DMS 273 (cell line): ENCODE measurements at regions not wholly inside any gene's neighbourhood (a gene's known extent, or its start where the extent isn't known, plus 50 kb on each side); places are given as distances from the start of the nearest gene placed in this dataset.

ENCODE experiments used
- DNase-seq: peaks from one replicate; lab custom pipeline; 2025; ENCODE audit not compliant: unreplicated experiment; lab: John Stamatoyannopoulos, UW

DNA sequence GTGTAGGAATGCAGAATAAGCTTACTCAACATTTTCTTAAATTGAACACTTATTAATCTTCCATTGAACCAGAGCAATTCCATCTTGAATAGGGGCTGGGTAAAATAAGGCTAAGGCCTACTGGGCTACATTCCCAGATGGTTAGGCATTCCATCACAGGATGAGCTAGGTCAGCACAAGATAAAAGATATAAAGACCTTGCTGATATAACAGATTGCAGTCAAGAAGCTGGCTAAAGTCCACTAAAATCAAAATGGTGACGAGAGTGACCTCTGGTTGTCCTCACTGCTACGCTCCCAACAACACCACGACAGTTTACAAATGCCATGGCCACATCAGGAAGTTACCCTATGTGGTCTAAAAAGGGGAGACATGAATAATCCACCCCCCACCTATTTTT lies 156.1 kb downstream of the NXNL2 start:
- DNase-seq, result no peak

DNA sequence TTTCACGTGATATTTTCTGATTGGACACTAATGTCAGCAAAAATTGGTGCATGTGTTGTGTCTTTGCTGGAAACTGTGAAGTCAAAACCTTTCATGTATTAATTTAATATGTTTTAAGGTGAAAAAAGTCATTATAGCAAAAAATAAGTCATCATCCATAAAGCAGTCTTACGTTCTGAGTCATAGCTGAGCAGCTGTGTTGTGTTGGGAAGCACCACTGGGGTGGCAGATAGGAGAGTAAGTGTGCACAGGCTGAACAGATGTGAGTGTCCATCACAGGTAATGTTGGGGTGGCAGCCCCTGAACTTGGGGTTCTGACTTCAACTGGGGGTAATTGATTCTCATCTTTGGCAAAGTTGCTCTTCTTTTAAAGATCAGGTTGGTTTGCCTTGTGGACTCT lies 156.8 kb downstream of the NXNL2 start:
- no peak for DNase-seq

DNA sequence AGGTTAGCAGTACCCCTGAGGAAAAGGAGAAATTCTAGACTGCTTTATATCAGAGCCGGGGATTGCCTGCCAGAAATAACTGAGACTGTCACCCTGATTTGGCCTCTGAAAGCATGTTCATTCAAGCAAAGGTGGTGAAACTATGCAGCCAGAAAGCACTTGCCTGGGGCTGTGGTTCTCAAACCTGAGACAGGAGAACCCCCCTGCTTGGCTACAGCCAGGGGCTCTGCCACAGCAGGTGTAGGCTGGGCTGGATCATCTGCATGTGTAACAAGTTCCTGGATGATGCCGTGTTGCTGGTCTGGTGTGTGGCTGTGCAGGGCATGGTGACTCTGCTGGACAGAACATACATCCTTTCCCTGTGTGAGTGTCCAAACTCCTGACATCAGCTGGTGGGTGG lies 157.8 kb downstream of the NXNL2 start:
- no peak for DNase-seq

DNA sequence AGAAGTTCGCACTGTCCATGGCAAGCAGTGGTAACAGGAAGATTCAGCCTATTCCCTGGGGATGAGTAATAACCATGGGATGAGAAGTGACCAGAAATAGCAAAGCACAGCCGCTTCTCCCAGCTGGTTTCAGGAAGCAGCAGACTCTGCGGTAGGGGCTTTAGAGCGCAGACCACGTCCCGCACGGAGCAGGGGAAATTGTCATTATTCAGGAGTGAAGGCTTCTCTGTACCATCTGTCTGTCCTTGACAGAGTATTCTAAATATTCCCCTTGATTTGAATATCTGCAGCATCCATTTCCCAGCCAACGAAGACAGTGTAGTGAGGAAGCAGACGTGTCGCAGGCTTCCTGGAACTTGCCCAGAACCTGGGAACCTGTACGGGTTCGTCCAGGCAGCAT lies 159.6 kb downstream of the NXNL2 start:
- DNase-seq, result no peak

GRCh38 chr9:88696501-88696900 lies 161.5 kb downstream of the NXNL2 start:
- no peak for DNase-seq

DNA sequence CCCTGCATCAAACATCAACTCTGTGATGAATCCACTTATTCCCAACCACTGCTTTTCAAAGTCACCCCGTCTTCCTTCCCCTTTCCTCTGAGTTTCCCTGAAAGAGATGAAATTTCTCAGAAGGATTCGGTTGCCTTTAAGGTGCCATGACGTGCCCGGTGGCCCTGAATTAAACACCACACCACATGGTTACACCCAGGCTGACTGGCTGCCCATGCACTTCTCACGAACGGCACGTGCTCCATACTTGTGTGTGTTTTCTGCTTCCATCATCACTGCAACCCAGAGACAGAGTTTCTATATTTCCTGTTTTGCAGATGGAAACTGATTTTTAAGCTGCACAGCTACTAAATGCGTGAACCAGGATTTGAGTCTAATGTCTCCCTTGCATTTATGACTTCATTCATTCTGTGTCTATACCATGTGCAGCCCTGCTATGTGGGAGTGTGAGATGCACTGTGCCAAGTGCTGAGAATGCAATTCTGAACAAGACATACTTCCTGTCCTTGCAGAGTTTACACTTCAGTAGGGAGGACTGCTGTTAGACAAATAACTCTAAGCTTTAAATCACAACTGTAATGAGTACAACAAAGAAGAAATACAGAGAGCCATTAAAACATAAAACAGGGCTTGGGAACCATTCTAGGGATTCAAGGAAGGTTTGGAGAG lies 162.9 kb downstream of the NXNL2 start:
- DNase-seq, result no peak

- DNase-seq, result no peak
Observed at GRCh38 chr9:88702985-88703384, 168.0 kb downstream of the NXNL2 start.

GRCh38 chr9:88706193-88707113 lies 171.5 kb downstream of the NXNL2 start:
- peak; percentile 19 for DNase-seq

GRCh38 chr9:88710449-88710848 lies 175.5 kb downstream of the NXNL2 start:
- no peak for DNase-seq

- no peak for DNase-seq
Observed at GRCh38 chr9:88711719-88712118, 176.7 kb downstream of the NXNL2 start.

GRCh38 chr9:88712484-88712883 lies 177.5 kb downstream of the NXNL2 start:
- no peak for DNase-seq

GRCh38 chr9:88713010-88713409 lies 178.0 kb downstream of the NXNL2 start:
- no peak for DNase-seq

DNA sequence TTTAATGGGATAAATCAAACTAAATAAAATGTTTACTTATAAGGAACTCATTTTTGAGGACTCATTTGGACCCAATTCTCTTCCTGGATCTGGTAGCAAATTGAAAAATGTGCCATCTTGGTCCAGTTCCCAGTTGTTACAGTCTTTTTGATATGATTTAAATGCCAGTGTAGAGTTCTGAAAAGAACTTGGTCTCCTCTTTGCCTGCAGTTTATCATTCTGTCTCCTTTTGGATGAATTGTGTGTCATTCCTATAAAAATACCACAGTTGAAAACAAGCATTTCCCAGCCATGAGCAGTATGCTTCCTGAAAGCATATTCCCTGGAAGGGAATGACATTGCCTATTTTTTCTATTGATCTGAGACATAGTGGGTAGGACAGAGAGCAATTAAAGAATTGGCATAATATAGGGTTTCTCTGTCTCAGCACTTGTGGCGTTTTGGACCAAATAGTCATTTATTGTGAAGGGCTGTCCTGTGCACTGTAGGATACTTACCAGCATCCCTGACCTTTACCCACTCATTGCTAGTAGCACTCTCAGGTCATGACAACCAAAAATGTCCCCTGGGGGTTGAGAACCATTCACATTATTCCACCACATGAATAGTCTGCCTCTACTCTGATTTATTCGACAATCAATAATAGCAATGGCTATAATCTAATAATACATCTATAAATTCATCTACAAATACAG lies 181.8 kb downstream of the NXNL2 start:
- DNase-seq, result no peak

DNA sequence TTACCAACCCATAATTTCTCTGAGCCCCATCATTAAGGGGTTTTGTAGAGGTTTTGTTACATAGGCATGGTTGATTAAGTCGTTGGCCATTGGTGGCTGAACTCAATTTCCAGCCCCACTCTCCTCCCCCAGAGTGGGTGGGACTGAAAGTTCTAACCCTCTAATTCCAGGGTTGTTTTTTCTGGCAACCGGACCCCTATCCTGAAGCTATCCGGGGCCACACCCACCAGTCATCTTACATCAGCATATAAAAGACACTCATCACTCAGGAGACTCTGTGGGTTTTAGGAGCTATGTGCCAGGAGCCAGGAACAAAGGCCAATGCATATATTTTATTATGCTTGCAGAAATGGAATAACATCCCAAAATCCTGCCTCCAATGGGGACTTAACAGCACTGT lies 186.0 kb downstream of the NXNL2 start:
- DNase-seq, result no peak

DNA sequence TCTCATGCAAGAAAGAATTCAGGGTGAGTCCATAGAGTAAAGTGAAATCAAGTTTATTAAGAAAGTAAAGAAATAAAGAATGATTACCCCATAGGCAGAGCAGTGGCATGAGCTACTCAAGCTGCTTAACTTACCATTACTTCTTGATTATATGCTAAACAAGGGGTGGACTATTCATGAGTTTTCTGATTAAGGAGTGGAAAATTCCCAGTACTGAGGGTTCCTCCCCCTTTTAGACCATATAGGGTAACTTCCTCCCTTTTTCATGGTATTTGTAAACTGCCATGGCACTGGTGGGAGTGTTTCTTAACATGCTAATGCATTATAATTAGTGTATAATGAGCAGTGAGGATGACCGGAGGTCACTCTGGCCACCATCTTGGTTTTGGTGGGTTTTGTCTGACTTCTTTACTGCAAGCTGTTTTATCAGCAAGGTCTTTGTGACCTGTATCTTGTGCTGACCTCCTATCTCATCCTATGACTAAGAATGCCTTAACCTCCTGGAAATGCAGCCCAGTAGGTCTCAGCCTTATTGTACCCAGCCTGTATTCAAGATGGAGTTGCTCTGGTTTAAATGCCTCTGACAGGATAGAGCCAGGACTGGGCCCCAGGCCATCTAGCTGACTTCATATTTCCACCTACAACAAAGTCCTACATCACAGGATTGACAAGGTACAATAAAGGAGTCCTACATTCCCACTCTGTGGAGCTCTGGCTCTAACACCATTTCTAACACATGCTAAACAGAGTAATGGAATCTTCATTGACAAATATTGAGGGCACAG lies 186.7 kb downstream of the NXNL2 start:
- no peak for DNase-seq

DNA sequence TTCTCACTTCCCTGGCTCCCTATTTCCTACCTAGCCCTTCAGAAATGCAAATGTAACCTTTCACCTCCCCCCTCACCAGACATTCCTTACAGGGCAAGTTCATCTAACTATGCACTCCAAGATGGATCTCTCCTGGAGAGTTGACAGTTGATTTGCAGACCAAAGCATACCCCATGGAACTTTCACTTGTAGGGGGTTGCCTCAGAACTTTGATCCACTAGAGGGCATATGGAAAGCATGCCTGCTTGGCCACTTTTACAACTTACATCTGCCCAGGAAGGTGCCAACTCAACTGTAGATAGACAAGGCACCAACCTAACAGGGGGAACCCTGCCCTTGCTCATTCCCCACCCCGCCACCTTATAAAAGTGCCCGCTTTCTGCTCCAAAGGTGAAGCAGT lies 187.8 kb downstream of the NXNL2 start:
- DNase-seq, result peak; percentile 38

GRCh38 chr9:88723751-88724150 lies 188.8 kb downstream of the NXNL2 start:
- no peak for DNase-seq

DNA sequence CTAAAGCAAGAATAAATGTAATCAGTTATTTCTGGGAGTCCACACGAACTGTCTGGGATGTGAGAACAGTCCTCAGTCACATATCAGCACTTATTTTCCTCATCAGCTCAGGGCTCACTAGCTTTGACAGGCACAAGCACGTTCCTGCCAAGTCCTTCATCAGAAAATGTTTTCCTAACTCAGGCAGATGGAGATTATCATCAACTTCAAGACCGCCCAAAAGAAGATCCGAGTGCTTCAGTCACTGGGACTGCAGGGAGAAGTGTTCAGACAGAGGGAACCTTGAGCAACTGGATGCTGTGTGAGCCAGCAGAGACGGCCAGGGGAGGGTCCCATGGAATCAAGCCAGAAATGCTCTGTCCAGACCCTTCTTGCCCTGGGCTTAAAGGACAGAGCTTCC lies 189.4 kb downstream of the NXNL2 start:
- no peak for DNase-seq

DNA sequence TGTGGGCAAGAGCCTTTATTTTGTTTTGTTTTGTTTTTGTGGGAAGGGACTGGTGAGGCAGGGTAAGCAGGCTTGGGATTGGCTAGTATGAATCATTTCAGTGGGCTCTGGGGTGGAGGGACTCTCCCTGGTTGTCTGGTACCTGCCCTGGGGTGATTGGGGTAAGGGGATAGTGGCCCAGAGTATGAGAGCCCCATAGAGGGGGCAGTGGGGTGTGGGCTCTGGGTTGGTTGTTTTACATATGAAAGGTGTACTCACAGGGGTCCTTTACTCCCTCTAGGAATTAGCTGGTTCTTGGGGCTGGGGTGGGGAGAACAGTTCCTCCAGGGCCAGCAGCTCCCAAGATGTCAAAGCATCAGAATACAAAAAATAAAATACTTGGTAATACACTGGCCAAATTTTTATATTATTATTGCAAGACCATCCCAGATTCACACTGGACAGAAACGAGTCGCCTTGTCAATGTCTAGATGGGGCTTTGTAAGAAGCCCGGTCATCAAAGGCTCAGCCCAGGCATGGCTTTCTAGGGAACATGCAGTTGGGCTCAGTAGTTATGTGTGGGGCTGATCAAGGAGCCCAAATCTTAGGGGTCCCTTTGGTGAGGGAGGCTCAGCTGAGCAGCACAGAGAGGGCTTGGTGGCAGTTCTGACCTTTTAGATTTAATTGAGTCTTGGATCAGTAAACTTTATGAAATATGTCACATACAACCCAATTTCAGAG lies 190.5 kb downstream of the NXNL2 start:
- no peak for DNase-seq

GRCh38 chr9:88726803-88727202 lies 191.8 kb downstream of the NXNL2 start:
- DNase-seq, result no peak
